ENCODE measurements at regions not wholly inside any gene's neighbourhood (a gene's known extent, or its start where the extent isn't known, plus 50 kb on each side); places are given as distances from the start of the nearest gene placed in this dataset.

- TF ChIP-seq CTCF (IDR thresholded peaks at IDR 0.05; ENCODE audit: insufficient read depth, low read length, poor library complexity, severe bottlenecking) = no peak
- no peak for TF ChIP-seq EZH2phosphoT487 (conservative IDR thresholded peaks at IDR 0.05; ENCODE audit: low read length)
Observed at GRCh38 chrX:39275500-39276068, 474.3 kb downstream of the MID1IP1 start.
